H54 (cell line): ENCODE measurements at regions not wholly inside any gene's neighbourhood (a gene's known extent, or its start where the extent isn't known, plus 50 kb on each side); places are given as distances from the start of the nearest gene placed in this dataset.

ENCODE experiments used
- DNase-seq: peaks from one replicate; pipeline ENCODE4 v3.0.0; 2011; ENCODE audit warnings: low spot score, mixed read lengths; ENCODE audit not compliant: insufficient read length
- FAIRE-seq: peaks from 3 replicates; lab custom pipeline; 2011; peaks lifted over from hg19 to GRCh38; lab: Jason Lieb, UNC
- POLR2A ChIP-seq: IDR thresholded peaks from 2 replicates; pipeline ENCODE4 v1.6.1; 2011; ENCODE audit warnings: low read depth, mild to moderate bottlenecking, low read length

DNA sequence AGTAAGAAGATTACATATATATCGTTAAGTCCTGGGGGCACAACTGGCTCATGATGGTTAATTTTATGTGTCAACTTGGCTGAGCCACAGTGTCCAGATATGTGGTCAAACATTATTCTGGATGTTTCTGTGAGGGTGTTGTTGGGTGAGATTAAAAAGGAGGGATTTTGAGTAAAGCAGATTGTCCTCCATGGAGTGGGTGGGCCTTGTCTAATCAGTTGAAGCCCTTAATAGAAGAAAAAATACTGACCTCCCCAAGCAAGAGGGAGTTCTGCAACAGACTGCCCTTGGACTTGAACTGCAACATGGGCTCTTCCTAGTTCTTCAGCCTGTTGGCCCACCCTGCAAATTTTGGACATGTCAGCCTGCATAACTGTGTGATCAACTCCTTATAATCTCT is 311.6 kb downstream of the RPS6KC1 start:
- FAIRE-seq = no peak
- no peak for DNase-seq
- TF ChIP-seq POLR2A = no peak

DNA sequence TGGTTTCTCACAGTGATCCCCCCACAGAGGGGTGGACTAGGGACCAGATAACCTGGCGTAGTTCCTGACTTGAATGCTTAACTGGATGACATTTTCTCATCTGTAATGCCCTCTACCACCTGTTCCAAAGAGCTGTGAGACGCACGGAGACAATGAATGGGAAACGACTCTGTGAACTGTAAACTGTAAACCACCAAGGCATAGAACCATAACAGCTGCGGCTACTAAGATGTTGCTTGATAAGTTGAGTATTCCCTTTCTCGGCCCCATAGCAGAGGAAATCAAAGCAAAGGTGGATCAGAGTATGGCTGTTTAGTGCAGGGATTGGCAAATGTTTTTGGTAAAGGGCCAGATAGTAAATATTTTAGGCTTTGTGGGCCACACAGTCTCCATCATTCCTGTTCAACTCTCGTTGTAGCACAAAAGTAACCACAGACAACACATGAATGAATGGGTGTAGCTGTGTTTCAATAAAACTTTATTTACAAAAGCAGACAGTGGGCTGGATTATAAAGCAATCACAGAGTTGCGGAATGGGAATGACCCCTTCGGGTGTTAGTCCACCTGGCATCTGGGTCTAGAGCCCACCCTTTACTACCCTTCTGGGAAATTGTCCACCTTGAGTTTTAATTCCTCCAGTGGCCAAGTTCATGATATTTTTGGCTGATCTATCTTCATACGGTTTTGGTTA is 315.2 kb downstream of the RPS6KC1 start:
- FAIRE-seq = no peak
- no peak for DNase-seq
- no peak for TF ChIP-seq POLR2A

DNA sequence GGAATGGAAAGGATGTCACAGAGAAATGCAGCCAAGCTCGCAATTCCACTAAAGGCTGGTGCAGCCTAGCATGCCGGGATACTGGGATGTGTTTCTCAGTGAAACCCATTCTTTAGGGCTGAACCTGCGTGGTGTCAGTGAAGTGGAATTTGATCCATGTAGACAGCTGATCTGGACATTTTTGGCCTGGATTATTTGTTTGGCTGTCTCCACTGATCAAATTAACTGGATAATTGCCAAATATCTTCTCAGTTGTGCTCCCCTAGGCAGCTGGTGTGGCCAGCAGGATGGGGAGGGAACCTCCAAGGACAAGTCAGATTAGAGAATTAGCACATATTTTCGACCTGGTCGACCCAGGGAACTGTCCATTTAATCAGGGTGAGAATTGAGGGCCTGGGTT is 318.4 kb downstream of the RPS6KC1 start:
- no peak for FAIRE-seq
- no peak for DNase-seq
- no peak for TF ChIP-seq POLR2A

DNA sequence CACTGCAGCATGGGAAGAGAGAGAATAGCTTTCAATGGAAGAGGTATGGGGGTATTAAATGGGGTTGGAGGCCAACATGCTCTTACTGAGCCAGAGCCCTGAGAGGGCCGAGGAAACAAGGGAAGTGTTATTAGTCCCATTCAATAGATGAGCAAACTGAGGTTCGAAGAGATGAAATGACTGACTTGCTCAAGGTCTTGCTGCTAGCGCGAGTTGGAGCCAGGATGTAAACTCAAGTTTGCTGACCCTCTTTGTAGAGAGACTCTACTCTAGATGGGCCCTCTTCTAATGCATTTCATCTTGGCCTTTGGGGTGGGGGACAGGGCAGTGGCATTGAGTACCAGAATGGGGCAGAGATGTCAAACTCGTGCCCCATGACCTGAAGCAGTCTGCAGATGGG is 319.5 kb downstream of the RPS6KC1 start:
- no peak for TF ChIP-seq POLR2A
- FAIRE-seq (no peak), DNase-seq (no peak)

DNA sequence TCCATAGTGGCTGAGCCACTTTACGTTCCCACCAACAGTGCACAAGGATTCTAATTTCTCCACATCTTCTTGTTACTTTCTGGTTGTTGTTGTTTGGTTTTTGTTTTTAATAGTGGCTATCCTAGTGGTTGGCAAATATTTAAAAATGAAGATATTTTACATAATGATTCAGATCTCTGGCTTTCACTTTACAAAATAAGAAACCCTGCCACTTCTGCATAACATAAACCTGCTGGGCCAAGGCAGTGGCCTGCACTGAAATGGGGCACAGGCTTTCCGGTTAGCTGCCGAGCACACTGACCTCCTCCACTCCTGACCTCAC is 320.4 kb downstream of the RPS6KC1 start:
- no peak for TF ChIP-seq POLR2A
- DNase-seq (no peak), FAIRE-seq (no peak)

DNA sequence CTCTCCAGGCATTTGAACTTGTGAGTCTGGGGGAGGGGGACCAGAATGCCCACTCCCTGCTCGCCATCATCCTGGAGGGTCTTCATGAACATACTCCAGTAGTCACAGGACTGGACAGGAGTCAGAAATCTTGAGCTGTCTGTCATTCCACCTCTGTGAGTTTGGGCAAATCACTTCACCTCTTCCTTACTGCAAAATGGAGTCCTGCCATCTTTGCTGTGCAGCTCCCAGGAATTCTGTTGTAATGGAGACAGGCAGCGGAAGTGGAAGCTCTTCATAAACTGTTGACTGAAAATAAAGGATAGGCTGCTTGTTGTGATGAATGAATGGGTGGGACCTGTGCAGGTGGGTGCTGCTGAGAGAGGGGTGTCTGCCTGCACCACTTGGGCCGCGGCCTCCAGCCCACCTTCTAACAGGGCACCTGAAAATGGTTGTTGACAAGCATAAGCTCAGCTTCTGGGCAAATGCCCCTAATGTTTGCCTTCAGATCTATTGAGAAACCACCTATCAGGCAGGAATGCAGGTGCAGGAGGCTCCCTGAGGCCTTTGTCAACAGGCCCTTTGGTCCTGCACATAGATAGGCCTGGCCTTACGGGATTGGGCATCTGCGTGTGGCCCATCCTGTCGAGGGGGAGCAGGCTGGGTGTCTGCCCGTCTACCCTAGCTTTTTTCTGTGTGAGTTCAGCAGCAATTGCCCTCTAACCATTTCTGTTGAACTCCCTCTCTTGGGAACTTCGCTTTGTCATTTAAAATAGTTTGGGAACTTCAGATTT is 321.0 kb downstream of the RPS6KC1 start:
- FAIRE-seq = no peak
- TF ChIP-seq POLR2A = no peak

DNA sequence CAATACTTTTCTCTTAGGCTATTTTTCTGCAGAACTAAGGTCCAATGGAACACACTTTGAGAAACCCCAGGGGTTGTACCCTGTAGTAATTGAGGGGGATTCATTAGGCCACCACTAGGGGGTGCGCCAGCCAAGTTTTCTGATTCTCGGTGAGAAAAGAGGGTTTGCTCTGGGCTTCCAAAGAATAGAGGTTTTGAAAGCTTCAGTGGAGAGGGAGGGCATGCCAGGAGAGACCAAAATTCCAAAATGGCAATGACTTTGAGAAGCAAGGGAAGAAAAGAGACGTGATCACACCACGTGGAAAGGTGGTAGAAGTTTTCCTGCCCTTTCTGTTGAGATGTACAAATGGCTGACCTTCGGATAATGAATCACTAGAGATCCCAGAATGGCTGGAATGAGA is 323.3 kb downstream of the RPS6KC1 start:
- TF ChIP-seq POLR2A = no peak
- DNase-seq (peak; percentile 50), FAIRE-seq (no peak)

More for the DNA sequence above, 321.0 kb downstream of the RPS6KC1 start:
- DNase-seq = no peak

DNA sequence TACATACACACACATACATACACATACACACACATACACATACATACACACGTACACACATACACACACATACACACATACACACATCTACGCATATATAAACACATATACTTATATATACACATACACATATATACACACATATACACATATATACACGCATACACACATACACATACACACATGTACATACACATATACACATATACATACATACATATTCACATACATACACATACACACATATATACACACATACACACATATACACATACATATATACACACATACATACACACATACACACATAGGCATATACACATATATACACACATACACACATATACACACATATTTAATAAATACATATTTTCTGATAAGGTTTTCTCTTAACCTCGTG is 324.0 kb downstream of the RPS6KC1 start:
- DNase-seq (no peak), FAIRE-seq (no peak)

DNA sequence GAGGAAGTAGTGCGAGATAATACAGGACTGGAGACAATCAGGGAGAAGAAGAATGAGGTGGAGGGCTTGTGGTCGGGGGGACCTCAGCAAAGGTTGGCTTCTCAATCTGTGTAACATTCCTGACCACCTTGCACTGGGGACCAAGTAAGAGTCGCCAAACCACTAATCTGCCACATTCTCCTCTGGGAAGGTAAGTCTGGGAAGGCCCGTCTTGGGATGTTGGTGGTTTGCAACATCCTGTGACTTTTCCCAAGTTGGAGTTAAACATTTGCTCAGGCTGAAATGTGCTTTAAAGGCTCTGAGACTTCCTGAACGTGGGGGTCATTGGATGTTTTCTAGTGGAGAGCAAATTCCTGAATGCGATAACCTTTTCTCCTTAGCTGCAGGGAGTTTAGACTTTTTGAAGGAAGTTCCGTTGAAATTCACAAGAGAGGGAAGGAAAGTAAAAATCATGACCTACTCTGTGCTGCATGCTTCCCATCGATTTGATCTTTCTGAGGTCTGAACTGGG is 325.9 kb downstream of the RPS6KC1 start:
- FAIRE-seq = no peak
- TF ChIP-seq POLR2A = no peak
- DNase-seq = no peak

More for the DNA sequence above, 324.0 kb downstream of the RPS6KC1 start:
- no peak for TF ChIP-seq POLR2A

DNA sequence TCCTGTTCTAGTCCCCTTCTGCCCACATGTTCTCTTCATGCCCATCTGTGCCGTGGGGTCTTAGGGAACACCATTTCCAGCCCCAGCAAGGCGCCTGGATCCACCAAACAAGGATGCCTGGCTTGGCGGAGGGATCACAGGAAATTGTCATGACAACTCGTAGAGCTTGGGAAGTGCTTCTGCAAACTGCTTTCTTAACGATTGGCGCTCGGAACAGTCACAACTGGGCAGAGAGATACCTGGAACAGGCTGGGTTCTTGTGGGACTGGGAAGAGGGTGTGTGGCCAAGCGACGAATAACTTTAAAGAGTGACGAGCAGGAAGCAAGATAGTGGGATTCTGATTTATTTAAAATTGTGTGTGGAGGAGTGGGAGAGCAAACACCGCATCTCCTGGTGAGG is 329.8 kb downstream of the RPS6KC1 start:
- FAIRE-seq (no peak), DNase-seq (no peak)
- TF ChIP-seq POLR2A = no peak

DNA sequence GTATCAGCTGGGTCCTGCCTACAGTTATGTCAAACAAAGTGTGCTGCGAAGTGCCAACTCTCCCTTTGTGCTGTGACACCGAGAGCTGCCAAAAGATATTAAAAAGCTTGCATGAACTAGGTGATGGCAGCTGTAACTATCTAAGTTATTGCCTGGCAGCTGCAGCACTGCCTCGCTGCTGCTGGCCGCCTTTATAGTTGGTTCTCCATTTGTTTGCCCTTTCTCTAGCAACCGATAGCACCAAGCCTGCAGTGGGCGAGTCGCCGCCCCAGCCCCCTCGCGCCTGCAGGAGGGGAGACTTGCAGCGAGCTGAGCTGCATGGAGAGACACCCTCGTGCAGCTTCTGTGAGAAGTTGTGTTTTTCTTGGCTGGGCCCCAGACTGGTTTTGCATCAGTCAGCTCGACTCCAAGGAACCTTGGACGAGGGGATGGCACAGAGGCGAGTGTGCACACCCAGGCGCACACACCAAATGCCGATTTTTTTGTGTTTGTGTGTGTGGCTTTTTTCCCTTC is 330.6 kb downstream of the RPS6KC1 start:
- DNase-seq (no peak), FAIRE-seq (no peak)
- TF ChIP-seq POLR2A = no peak

DNA sequence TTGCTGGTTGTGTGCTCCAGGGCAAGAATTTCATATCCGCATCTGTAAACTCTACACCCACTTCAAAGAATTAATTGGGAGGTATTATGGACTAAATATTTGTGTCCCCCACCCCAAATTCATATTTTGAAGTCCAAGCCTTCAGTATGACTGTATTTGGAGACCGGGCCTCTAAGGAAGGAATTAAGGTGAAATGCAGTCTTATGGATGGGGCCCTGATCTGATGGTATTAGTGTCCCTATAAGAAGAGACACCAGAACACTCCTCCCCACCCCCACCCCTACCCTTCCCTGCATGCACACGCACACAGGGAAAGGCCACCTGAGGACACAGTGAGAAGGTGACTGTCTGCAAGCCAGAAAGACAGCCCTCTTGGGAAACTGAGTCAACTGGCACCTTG is 332.4 kb downstream of the RPS6KC1 start:
- no peak for TF ChIP-seq POLR2A
- no peak for DNase-seq
- FAIRE-seq = no peak

DNA sequence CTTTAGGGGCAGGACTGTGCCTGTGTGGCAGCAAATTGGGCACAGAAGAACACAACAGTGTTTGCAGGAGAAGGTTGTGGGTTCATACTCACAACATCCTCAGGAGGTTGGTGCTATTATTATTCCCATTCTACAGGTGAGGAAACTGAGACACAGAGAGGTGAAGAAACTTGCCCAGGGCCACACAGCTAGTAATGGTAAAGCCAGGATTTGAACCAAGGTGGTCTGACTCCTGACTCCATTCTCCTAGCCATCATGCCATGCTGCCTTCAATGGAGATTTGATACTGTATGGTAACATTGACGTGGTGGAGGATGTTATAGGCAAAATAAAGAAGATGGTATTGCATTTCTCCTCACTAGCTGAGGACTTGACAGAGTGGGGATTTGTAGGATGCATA is 334.2 kb downstream of the RPS6KC1 start:
- DNase-seq = no peak
- FAIRE-seq = no peak
- no peak for TF ChIP-seq POLR2A

DNA sequence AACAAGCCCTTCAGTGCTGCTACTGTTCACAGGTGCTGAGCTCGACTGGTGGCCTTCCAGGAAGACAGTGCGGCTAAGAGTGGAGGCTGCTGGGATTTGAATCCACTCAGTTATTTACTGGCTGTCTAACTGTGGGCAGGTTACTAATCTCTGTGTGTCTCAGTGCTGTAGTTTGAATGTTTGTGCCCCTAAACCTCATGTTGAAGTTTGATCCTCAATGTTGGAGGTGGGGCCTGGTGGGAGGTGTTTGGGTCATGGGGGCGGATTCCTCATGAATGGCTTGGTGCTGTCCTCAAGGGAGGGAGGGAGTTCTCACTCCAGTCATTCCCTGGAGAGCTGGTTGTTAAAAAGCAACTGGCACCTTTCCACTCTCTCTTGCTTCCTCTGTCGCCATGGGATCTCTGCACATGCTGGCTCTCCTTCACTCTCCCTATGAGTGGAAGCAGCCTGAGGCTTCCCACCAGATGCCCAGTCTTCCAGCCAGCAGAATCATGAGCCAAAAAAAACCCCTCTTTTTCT is 334.8 kb downstream of the RPS6KC1 start:
- FAIRE-seq (no peak), DNase-seq (no peak)
- no peak for TF ChIP-seq POLR2A

DNA sequence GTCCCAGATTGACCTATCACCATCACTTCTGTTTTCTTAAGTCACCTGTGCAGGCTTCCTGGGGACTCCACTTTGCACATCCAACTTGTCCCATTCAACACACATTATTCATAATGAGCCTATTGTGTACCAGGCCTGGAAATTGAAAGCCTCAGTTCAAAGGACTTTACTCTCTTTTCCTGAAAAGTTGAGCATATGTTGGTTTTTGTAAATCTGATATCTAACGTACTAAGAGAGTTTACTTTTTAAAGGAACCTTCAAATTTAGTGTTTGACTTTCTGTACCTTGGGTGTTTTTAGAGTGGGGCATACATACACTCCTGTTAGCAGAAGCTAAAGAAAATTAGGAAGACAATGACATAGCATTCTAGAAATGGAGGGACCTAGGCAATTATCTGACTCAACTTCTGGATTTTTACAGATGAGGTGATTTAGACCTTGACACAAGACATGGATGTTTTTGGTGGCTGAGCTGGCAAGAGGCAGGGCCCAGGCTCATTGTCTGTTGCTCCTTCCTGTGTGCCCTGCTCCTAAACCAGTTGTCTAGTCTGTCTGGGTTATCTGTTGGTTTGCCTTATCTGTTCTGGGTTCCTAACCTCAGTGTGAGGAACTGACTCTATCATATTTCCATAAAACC is 336.5 kb downstream of the RPS6KC1 start:
- no peak for TF ChIP-seq POLR2A
- DNase-seq (no peak), FAIRE-seq (no peak)
